RPMI8226 (cell line): ENCODE measurements at regions not wholly inside any gene's neighbourhood (a gene's known extent, or its start where the extent isn't known, plus 50 kb on each side); places are given as distances from the start of the nearest gene placed in this dataset.
"Not testable (repeated sequence)": the region's sequence is repeated elsewhere in the genome, so short reads cannot be mapped to it uniquely, and the experiment has no call there.

Experiments used
- DNase-seq: peaks from one replicate; pipeline ENCODE4 v3.0.0-alpha.2; 2015

DNA sequence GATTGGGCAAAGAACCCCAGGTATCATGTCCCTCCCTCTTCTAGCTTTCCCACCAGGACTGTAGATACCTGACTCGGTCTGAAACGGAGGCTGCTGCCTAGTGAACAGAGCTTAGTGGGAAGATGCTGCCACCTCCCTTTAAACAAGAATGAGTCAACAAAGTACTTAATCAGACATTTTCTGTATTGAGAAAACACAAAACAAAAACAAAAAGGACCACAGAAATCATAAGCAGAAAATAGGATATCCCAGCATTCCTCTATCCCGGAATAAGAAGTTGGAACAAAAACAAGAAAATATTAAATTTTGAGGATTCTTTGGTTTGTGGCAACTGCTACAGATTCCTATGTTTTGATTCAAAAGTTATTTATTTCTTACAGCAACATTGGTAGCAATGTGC, 51.7 kb upstream of the COL8A1 start:
- DNase-seq: no peak

- DNase-seq: no peak
Observed at GRCh38 chr3:99579965-99580364, 58.4 kb upstream of the COL8A1 start.

DNA sequence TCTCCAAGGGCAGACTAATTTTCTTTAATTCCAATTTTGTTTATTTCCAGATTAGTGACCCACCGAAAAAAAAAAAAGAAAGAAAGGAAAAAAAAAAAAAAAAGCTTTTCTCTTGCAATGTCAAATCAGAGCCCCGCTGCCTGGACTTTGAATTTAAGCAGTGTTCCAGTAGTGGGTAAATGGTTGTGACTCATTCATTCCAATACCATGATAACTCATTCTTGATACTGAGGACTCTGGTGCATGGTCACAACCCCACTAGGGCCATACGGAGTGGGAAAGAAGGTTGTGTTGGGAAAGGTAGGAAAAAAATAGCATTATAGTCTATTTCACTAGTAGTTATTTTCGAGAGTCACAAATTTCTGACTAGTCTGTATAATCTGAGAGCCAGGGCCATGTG, 59.1 kb upstream of the COL8A1 start:
- no peak for DNase-seq

- no peak for DNase-seq
Observed at GRCh38 chr3:99578339-99578970, 59.9 kb upstream of the COL8A1 start.

DNA sequence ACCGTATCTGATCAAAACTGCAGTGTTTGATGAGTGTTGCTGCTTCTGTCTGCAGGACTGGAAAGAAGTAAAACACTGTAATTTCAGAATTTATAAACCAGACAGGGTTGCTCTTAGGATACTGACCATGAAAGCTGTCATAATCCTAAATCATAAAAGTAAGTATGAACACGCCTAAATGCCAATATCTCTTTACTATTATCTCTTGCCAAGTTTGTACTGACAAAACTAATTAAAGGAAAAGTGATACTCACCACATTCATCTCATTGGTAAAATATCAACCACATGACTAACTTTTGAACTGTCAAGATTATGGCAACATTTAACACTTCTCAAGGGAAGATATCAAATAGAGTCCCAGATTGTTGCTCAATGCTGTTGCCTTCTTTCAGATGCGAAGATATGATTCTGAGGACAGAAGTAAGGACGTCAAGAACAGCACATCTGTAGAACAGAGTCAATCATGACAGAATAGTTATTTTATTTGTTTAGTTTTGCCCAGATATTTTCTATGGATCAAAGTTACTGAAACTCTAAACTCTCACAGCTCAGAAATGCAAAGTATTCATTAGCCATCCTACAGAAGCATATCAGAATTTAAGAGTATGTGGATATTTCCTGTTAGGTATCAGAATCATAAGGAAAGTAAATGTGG, 61.4 kb upstream of the COL8A1 start:
- no peak for DNase-seq

DNA sequence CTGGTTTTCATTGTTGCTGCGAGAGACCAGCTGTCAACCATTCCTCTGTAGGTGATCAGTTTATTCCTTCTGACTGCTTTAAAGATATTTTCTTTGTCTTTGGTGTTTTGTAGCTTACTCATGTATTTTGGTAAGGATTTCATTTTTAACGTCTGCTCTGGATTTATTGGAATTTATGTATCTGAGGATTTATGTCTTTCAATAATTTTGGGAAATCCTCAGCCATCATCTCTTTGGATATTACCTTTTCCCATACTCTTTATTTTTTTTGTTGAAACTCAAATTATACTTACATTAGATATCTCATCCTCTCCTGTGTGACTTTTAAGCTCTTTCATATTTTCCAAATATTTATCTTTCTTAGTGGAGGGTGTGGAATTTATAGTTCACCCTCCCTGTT, 62.7 kb upstream of the COL8A1 start:
- no peak for DNase-seq

- DNase-seq: no peak
Observed at GRCh38 chr3:99570061-99570460, 68.3 kb upstream of the COL8A1 start.

DNA sequence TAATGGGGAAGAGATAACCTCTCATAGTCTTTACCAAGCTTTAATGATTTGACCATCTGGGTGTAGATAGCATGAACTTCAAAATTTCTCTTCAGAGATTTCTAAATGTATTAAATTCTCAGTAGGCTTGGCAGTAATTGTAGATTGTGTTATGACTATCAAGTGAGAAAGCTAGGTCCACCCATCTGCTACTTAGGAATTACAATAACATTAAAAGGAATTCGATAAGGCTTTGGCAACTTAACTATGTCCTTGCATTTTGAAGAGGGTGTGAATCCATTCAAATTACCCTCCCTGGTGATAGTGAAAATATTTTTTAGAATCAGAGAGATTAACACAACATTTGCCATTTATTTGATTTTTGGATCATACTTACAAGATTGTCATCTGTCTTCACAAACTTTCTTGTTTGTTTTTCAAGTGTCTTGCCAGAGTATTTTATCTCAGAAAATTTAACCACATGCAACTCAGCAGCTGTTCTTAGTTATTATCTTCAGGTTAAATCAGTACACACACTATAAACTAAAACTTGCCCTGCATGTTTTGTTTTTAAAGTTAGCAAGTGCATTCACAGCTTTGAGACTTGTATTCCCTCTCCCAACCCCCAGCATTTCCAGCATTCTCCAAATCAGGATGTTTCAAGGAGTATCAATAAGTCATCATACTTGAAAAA, 69.6 kb upstream of the COL8A1 start:
- no peak for DNase-seq

DNA sequence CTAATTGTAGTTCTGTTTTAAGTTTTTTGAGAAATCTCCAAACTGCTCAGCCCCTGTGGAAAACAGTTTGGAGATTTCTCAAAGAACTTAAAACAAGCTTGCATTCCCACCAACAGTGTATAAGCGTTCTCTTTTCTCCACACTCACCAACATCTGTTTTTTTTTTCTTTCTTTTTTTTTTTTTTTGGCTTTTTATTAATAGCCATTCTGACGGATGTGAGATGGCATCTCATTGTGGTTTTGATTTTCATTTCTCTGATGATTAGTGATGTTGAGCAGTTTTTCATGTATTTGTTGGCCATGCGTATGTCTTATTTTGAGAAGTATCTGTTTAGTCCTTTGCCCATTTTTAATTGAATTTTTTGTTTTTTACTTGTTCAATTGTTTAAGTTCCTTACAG, 73.1 kb upstream of the COL8A1 start:
- DNase-seq: no peak

GRCh38 chr3:99562990-99563607, 75.3 kb upstream of the COL8A1 start:
- DNase-seq: no peak

DNA sequence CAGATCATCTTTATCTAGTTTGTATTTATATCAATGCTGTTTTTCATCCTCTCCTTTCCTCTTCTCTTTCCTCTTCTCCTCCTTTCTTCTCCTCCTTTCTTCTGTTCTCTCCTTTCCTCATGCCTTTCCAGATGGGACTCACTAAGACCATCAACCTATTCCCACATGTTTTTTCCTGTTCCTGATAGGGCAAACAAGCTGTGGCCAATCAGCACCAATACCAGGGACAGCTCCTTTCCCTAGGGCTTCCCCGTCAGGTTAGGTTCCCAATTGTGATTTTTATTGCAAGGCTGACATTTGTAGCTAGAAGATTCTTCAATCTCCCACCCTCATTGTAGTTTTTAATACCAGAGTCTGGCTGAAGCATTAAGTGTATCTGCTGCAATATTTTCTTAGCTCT, 76.3 kb upstream of the COL8A1 start:
- no peak for DNase-seq

DNA sequence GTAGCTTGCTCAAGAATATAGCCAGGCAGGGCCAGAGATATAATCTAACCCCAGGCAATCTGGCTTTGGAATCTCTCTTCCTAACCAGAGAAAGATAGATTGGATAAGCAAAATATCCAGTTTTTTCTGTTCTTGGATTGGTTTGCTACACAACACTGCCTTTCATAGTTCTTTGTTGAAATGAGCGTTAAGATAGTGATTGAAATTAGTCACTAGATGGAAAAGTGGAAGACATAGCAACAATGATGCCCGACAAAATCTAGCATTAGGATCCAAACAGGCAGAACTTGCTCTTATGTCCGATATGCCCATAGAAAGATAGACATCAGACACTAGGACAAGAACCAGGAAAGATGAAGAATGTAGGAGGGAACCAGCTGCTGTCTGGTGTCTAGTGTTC, 77.3 kb upstream of the COL8A1 start:
- DNase-seq: no peak

DNA sequence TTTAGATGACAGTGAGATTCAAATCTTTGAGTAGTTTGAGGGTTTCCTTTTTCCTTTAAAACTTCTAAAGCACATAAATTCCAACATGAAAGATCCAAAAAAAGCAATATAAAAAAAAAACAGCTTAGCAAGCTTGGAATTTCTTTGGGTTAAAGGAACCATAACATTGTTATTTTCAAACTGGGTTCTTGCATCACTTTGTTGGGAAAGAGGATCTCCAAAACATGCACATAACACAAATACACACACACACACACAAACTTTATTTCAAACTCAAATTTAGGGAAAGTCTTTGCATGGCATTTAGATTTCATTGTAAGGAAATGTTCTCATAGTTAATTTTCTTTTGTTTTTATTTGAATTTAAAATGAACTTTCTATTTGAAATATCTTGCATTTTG, 79.2 kb upstream of the COL8A1 start:
- DNase-seq: no peak

- DNase-seq: not testable (repeated sequence)
Observed at GRCh38 chr3:99555885-99556284, 82.5 kb upstream of the COL8A1 start.

DNA sequence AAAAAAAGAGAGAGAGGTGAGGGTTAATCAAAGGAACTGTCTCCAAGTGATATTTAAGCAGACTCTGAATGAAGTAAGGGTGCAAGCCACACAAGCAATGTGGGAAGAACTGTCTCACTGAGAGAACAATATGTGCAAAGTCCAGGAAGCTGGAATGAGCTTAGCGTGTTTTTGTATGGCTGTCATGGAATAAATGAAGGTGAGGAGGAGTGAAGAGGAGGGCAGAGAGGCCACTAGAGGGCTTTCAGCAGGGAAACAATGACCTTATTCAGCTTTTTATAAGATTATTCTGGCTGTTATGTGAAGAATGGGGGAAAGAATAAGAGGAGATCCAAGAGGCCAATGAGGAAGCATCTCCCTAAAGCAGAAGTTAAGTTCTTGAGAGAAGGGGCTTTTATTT, 86.9 kb upstream of the COL8A1 start:
- no peak for DNase-seq

DNA sequence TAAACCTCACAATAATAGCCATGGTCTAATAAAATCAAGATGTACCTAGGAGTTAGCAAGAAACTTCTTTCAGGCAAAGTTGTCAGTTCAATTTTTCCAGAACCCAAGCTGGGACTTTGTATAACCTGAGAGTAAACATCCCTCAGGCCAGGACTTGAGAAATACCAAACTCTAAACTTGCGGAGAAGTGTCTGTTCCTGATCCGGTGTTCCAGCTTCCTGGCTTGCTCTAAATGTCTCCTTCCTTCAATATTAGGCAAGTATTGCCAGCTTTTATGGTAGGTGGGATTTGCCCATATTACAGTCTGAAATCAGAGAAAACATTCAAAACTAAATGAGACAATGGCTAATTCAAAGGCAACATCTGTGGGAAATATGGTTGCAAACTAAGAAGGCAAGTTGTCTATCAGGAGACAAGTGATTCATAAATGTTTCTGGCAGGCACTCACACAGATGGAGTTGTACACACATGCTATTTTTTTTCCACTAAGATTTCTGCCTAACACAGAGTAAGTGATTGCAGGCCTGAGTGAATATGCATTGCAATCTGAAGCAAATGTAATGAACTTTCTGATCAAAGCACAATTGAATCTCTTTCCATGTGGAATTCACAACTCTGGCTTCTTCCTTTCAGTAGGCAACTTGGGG, 88.3 kb upstream of the COL8A1 start:
- no peak for DNase-seq

DNA sequence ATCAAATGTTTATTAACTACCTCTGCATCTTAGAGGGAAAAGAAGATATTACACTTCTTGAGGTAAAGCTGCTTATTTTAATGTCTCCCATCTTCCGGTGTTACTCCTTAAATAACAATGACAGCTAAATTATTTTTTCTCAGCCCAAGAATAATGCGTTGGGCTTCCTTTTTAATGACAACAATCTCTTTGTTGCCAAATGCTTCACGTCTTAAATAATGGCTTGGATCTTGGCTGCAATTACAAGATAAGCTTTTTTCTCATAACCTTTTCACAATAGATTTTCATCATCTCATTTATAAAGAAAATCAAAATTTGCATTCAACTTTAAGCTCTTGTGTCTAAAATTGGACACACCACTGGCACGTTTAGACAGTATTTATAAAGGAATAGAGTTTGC, 89.2 kb upstream of the COL8A1 start:
- DNase-seq: no peak

DNA sequence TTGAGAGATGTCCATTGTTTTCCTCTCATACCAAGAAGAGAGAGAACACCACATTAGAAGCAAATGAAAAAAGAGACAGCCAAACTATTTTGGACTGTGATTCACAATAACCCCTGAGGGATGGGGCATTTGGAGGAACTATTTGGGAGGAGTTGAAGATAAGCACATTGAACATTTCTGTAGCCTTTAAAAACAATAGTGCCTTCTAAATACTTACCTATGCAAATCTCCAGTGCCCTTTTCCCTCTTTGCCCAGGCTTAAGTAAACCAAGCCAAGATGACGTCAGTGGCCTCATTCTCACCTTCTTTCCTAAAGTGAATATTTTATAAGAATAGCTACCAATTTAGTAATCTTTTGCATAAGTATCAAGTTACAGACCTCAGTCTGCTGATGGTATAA, 89.7 kb upstream of the COL8A1 start:
- DNase-seq: no peak

DNA sequence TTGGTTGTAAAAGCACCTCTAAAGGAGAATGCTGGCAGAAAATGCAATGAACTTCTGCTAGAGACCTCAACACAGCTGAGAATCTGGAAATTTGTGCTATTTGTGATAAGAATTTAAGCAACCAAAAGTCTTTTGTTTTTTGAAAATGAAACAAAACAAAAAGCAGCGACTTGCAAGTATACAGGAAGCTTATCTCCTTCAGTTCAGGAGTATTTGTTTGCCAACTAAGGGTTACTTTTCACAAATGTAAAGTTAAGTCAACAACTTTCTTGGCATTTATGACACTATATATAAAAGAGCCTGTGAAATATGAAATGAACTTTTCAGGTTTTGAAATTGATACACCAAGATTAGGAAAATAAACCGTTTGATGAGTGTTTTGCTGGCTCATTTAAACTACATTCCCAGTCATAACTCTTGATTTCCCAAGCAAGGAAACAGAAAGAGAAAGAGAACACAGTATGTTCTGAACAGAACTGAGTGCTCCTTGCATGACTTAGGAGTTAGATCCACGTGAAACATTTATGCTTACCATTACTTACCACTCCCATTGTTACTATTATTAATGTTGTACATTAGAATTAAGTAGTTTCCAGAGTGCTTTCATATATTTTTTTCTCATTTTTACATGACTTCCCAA, 92.3 kb upstream of the COL8A1 start:
- DNase-seq: no peak

GRCh38 chr3:99544786-99545281, 93.6 kb upstream of the COL8A1 start:
- DNase-seq: no peak

DNA sequence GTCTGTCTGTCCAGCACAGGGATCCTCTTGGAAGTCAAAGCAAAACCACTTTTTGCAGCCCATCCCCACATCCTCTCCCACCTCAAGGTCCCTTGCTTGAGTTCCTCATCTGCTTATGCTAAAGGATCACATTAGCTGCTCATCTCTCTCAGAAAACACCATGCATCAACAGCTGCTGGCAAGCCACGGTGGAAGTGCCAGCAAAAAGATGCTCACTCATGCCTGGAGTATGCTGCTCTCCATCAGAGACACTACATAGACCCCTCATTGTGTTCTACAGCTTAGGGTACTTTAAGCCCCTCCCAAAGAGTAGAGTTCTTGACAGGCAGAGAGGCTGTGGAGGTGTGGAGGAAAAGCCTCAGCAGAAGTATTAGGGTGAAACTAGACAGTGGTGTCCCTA, 94.6 kb upstream of the COL8A1 start:
- no peak for DNase-seq

GRCh38 chr3:99542767-99543518, 95.5 kb upstream of the COL8A1 start:
- peak; percentile 40 for DNase-seq
